Left lobe of liver (tissue), 2 donors: ENCODE measurements at regions not wholly inside any gene's neighbourhood (a gene's known extent, or its start where the extent isn't known, plus 50 kb on each side); places are given as distances from the start of the nearest gene placed in this dataset.
A peak's percentile ranks its signal among the peaks of the same experiment; 100 is the strongest.

Experiments
- ATAC-seq: fragments of 200-7000 bp; cut with Tn5 transposase; one replicate; pipeline ENCODE4 v1.9.1; 2020; ENCODE audit warnings: mild to moderate bottlenecking, moderate library complexity
- DNase-seq: peaks from one replicate; pipeline ENCODE4 v3.0.0-alpha.2; 2020; ENCODE audit warnings: low spot score
- donor health status: DM: no; HTN: no; CAD: no; lungs with moderate emphysema.
- donor health status: DM: no; HTN: yes; CAD: no.

- DNase-seq, result no peak
- ATAC-seq, result no peak
Observed at GRCh38 chr6:21807299-21808044, 213.9 kb downstream of the SOX4 start.

- no peak for ATAC-seq
- DNase-seq, result no peak
Observed at GRCh38 chr6:21808045-21808470, 214.5 kb downstream of the SOX4 start.

- no peak for ATAC-seq
- no peak for DNase-seq
Observed at GRCh38 chr6:21808551-21809242, 215.1 kb downstream of the SOX4 start.

GRCh38 chr6:21811484-21811883, 217.9 kb downstream of the SOX4 start:
- DNase-seq, result no peak
- ATAC-seq, result no peak

GRCh38 chr6:21816231-21816630, 222.7 kb downstream of the SOX4 start:
- ATAC-seq (no peak), DNase-seq (no peak)

- no peak for ATAC-seq
- DNase-seq, result no peak
Observed at GRCh38 chr6:21820442-21820841, 226.9 kb downstream of the SOX4 start.

- no peak for DNase-seq
- ATAC-seq, result no peak
Observed at GRCh38 chr6:21823371-21823770, 229.8 kb downstream of the SOX4 start.

- ATAC-seq (no peak), DNase-seq (no peak)
Observed at GRCh38 chr6:21824431-21825177, 231.1 kb downstream of the SOX4 start.

GRCh38 chr6:21826023-21826422, 232.5 kb downstream of the SOX4 start:
- ATAC-seq (no peak), DNase-seq (no peak)

- ATAC-seq (no peak), DNase-seq (no peak)
Observed at GRCh38 chr6:21826904-21827303, 233.4 kb downstream of the SOX4 start.

GRCh38 chr6:21827425-21828202, 234.1 kb downstream of the SOX4 start:
- no peak for ATAC-seq
- DNase-seq, result no peak

- ATAC-seq, result no peak
- DNase-seq, result no peak
Observed at GRCh38 chr6:21828704-21829103, 235.2 kb downstream of the SOX4 start.

- ATAC-seq, result no peak
- no peak for DNase-seq
Observed at GRCh38 chr6:21829126-21829525, 235.6 kb downstream of the SOX4 start.

GRCh38 chr6:21831521-21832291, 238.2 kb downstream of the SOX4 start:
- DNase-seq (no peak), ATAC-seq (no peak)

- ATAC-seq (no peak), DNase-seq (no peak)
Observed at GRCh38 chr6:21836277-21836676, 242.7 kb downstream of the SOX4 start.

GRCh38 chr6:21836772-21837425, 243.3 kb downstream of the SOX4 start:
- ATAC-seq (no peak), DNase-seq (no peak)

GRCh38 chr6:21840428-21840827, 246.9 kb downstream of the SOX4 start:
- DNase-seq (no peak), ATAC-seq (peak; percentile 18)

- ATAC-seq (no peak), DNase-seq (no peak)
Observed at GRCh38 chr6:21842875-21843645, 249.5 kb downstream of the SOX4 start.
